HG03460 (cell line): ENCODE measurements at regions not wholly inside any gene's neighbourhood (a gene's known extent, or its start where the extent isn't known, plus 50 kb on each side); places are given as distances from the start of the nearest gene placed in this dataset.

Experiments used
- ATAC-seq: cut with Tn5 transposase; IDR thresholded peaks from one replicate; pipeline ENCODE4 v1.9.1; 2021; ENCODE audit not compliant: unreplicated experiment

- no peak for ATAC-seq
Measured at GRCh38 chr2:129903586-129904425, 75.7 kb upstream of the RAB6C start.

GRCh38 chr2:129904532-129905446 lies 74.7 kb upstream of the RAB6C start:
- no peak for ATAC-seq

- ATAC-seq, result no peak
Measured at GRCh38 chr2:129905664-129906081, 73.8 kb upstream of the RAB6C start.

GRCh38 chr2:129906139-129906860 lies 73.2 kb upstream of the RAB6C start:
- ATAC-seq, result no peak

GRCh38 chr2:129906861-129907235 lies 72.6 kb upstream of the RAB6C start:
- ATAC-seq, result no peak

GRCh38 chr2:129907256-129907998 lies 72.0 kb upstream of the RAB6C start:
- no peak for ATAC-seq

- ATAC-seq, result no peak
Measured at GRCh38 chr2:129908721-129909373, 70.6 kb upstream of the RAB6C start.

- no peak for ATAC-seq
Measured at GRCh38 chr2:129909651-129910418, 69.6 kb upstream of the RAB6C start.

- ATAC-seq, result no peak
Measured at GRCh38 chr2:129910446-129911362, 68.8 kb upstream of the RAB6C start.

- no peak for ATAC-seq
Measured at GRCh38 chr2:129911363-129912065, 68.0 kb upstream of the RAB6C start.

- no peak for ATAC-seq
Measured at GRCh38 chr2:129912066-129912820, 67.2 kb upstream of the RAB6C start.

- no peak for ATAC-seq
Measured at GRCh38 chr2:129912871-129913694, 66.4 kb upstream of the RAB6C start.

GRCh38 chr2:129913695-129914495 lies 65.6 kb upstream of the RAB6C start:
- no peak for ATAC-seq

GRCh38 chr2:129914538-129915302 lies 64.7 kb upstream of the RAB6C start:
- ATAC-seq, result no peak
